HCT116 (cell line): ENCODE measurements at regions not wholly inside any gene's neighbourhood (a gene's known extent, or its start where the extent isn't known, plus 50 kb on each side); places are given as distances from the start of the nearest gene placed in this dataset.

Source experiments
- ATAC-seq: fragments of 200-7000 bp; cut with Tn5 transposase; 2 replicates; pipeline ENCODE4 v1.9.1; 2020; ENCODE audit warnings: mild to moderate bottlenecking, moderate library complexity
- BruUV-seq: library from RNA; stranded (reverse); fragments of 400-500 nt; replicated peaks from 2 replicates; lab custom pipeline; 2021; lab: Mats Ljungman, UMichigan
- CTCF ChIA-PET: fragments of 300-600 bp; sonication (Branson Sonifier 250); formaldehyde crosslinking; loops from one replicate; lab custom pipeline; 2021; ENCODE audit warnings: antibody characterized with exemption; lab: Charles Lee
- POLR2A ChIA-PET: fragments of 300-600, 350-600 bp; sonication (Branson Sonifier 250); formaldehyde crosslinking; loops from one replicate; lab custom pipeline; 2021; ENCODE audit warnings: antibody characterized with exemption; lab: Charles Lee
- RAD21 ChIA-PET, 2 experiments: fragments of 300-600 bp; sonication (Branson Sonifier 250); formaldehyde crosslinking; loops; one replicate each; lab custom pipeline; 2023; ENCODE audit warnings: low total read pairs in 2 of 2; ENCODE audit not compliant: uncharacterized antibody in 2 of 2, unreplicated experiment in 2 of 2, low non-redundant PET in 1 of 2; lab: Charles Lee
- DNase-seq: peaks from one replicate; pipeline ENCODE4 v3.0.0-alpha.2; 2010; ENCODE audit warnings: low read depth, low spot score
- H2AFZ ChIP-seq: fragments of 200-600 bp; shearing (Covaris generic), sonication (generic); 2 replicates; pipeline ENCODE4 v1.6.1; 2017; ENCODE audit warnings: low read depth, mixed run types, mixed read lengths, antibody characterized with exemption, low read length; ENCODE audit not compliant: poor library complexity, severe bottlenecking
- H3K27ac ChIP-seq: 2 replicates; pipeline ENCODE4 v1.5.1; 2012; ENCODE audit warnings: low read depth, low read length
- H3K27me3 ChIP-seq: fragments of 200-600 bp; sonication (generic); 2 replicates; pipeline ENCODE4 v1.6.1; 2016; ENCODE audit warnings: mixed run types, low read length, mixed read lengths; ENCODE audit not compliant: insufficient read depth
- H3K36me3 ChIP-seq, 2 experiments: fragments of 200-500 bp in 1 of 2; fragments of 200-600 bp in 1 of 2; sonication (Bioruptor generic) in 1 of 2; sonication (generic) in 1 of 2; 2 replicates each; pipeline versions ENCODE4 v1.5.1 to v1.6.1; 2014 to 2016; ENCODE audit warnings: low read length in 2 of 2, inconsistent platforms in 1 of 2, mixed read lengths in 1 of 2, mixed run types in 1 of 2; ENCODE audit not compliant: insufficient read depth in 2 of 2, control insufficient read depth in 1 of 2
- H3K4me1 ChIP-seq, 2 experiments: fragments of 200-600 bp in 1 of 2; sonication (generic) in 1 of 2; 2 replicates each; pipeline versions ENCODE4 v1.5.1 to v1.6.1; 2012 to 2017; ENCODE audit warnings: low read length in 2 of 2, inconsistent platforms in 1 of 2, mild to moderate bottlenecking in 1 of 2, mixed read lengths in 1 of 2, mixed run types in 1 of 2, moderate library complexity in 1 of 2; ENCODE audit not compliant: insufficient read depth in 2 of 2, control insufficient read depth in 1 of 2
- H3K4me2 ChIP-seq: fragments of 200-600 bp; sonication (generic); 2 replicates; pipeline ENCODE4 v1.6.1; 2017; ENCODE audit warnings: mixed run types, low read length, mixed read lengths
- H3K4me3 ChIP-seq, 2 experiments: fragments of 200-600 bp in 1 of 2; sonication (generic) in 1 of 2; replicated peaks in 1 of 2; 2 replicates each; pipeline ENCODE4 v1.5.1; 2011 to 2016; ENCODE audit warnings: low read length in 2 of 2, control low read depth in 1 of 2, low read depth in 1 of 2, mild to moderate bottlenecking in 1 of 2, mixed read lengths in 1 of 2, mixed run types in 1 of 2
- H3K79me2 ChIP-seq: fragments of 200-600 bp; sonication (generic); 2 replicates; pipeline ENCODE4 v1.6.1; 2017; ENCODE audit warnings: mild to moderate bottlenecking, mixed run types, low read length, moderate library complexity, mixed read lengths; ENCODE audit not compliant: insufficient read depth
- H3K9ac ChIP-seq: fragments of 200-600 bp; sonication (generic); 2 replicates; pipeline ENCODE4 v1.6.1; 2016; ENCODE audit warnings: low read length, mixed read lengths
- H3K9me2 ChIP-seq: fragments of 200-600 bp; sonication (generic), shearing (Covaris generic); 2 replicates; pipeline ENCODE4 v1.6.1; 2017; ENCODE audit warnings: mixed run types, mild to moderate bottlenecking, moderate library complexity; ENCODE audit not compliant: insufficient read depth
- H3K9me3 ChIP-seq, 2 experiments: fragments of 200-500 bp in 1 of 2; fragments of 200-600 bp in 1 of 2; sonication (Bioruptor generic) in 1 of 2; sonication (generic) in 1 of 2; 2 replicates each; pipeline ENCODE4 v1.6.1; 2014 to 2017; ENCODE audit warnings: low read length in 2 of 2, mixed read lengths in 2 of 2, inconsistent platforms in 1 of 2, low read depth in 1 of 2, mild to moderate bottlenecking in 1 of 2, mixed run types in 1 of 2, moderate library complexity in 1 of 2; ENCODE audit not compliant: control insufficient read depth in 1 of 2, insufficient read depth in 1 of 2
- H4K20me1 ChIP-seq: fragments of 200-600 bp; sonication (generic), shearing (Covaris generic); 2 replicates; pipeline ENCODE4 v1.6.1; 2017; ENCODE audit warnings: mixed run types, mild to moderate bottlenecking, moderate library complexity; ENCODE audit not compliant: insufficient read depth
- CBX3 ChIP-seq: IDR thresholded peaks from 2 replicates; pipeline ENCODE4 v1.6.1; 2012; ENCODE audit warnings: low read depth
- CEBPB ChIP-seq: IDR thresholded peaks from 2 replicates; pipeline ENCODE4 v1.6.1; 2012; ENCODE audit warnings: low read depth
- EGR1 ChIP-seq: IDR thresholded peaks from 2 replicates; pipeline ENCODE4 v1.6.1; 2012; ENCODE audit warnings: low read depth
- ELF1 ChIP-seq: IDR thresholded peaks from 2 replicates; pipeline ENCODE4 v1.6.1; 2012; ENCODE audit warnings: low read depth, borderline replicate concordance
- EZH2 ChIP-seq: fragments of 200-600 bp; sonication (generic); IDR thresholded peaks from 2 replicates; pipeline ENCODE4 v1.6.1; 2017; ENCODE audit warnings: antibody characterized with exemption, mixed run types
- EZH2phosphoT487 ChIP-seq: fragments of 200-600 bp; IDR thresholded peaks from 2 replicates; pipeline ENCODE4 v1.6.1; 2018; ENCODE audit warnings: antibody characterized with exemption, borderline replicate concordance
- FOSL1 ChIP-seq: IDR thresholded peaks from 2 replicates; pipeline ENCODE4 v1.6.1; 2012; ENCODE audit warnings: low read depth
- RAD21 ChIP-seq: IDR thresholded peaks from 2 replicates; pipeline ENCODE4 v1.6.1; 2012; ENCODE audit warnings: low read depth, mild to moderate bottlenecking
- SIN3A ChIP-seq: IDR thresholded peaks from 2 replicates; pipeline ENCODE4 v1.6.1; 2012; ENCODE audit warnings: low read depth
- ZFX ChIP-seq: fragments of 450-650 bp; IDR thresholded peaks from 2 replicates; pipeline ENCODE4 v1.6.1; 2017
- intact Hi-C: fragments of 100-400 bp; cut with micrococcal nuclease; formaldehyde crosslinking; loops from 2 replicates; pipeline ENCODE4 v1.10.0; 2022
- TF ChIP-seq, protein P1 (sequence below), 3 experiments: fragments of 200-600 bp in 1 of 3; sonication (generic) in 1 of 3; IDR thresholded peaks in 2 of 3; conservative IDR thresholded peaks in 1 of 3; 2 replicates each; pipeline ENCODE4 v1.5.1; 2012 to 2017; ENCODE audit warnings: low read depth in 2 of 3, low read length in 2 of 3, antibody characterized with exemption in 1 of 3, borderline replicate concordance in 1 of 3, control low read depth in 1 of 3, mild to moderate bottlenecking in 1 of 3, mixed read lengths in 1 of 3, mixed run types in 1 of 3, moderate library complexity in 1 of 3; ENCODE audit not compliant: insufficient read depth in 1 of 3
- TF ChIP-seq, protein P2 (sequence below): IDR thresholded peaks from 2 replicates; pipeline ENCODE4 v1.6.1; 2012
- TF ChIP-seq, protein P3 (sequence below): IDR thresholded peaks from 2 replicates; pipeline ENCODE4 v1.6.1; 2012

DNA sequence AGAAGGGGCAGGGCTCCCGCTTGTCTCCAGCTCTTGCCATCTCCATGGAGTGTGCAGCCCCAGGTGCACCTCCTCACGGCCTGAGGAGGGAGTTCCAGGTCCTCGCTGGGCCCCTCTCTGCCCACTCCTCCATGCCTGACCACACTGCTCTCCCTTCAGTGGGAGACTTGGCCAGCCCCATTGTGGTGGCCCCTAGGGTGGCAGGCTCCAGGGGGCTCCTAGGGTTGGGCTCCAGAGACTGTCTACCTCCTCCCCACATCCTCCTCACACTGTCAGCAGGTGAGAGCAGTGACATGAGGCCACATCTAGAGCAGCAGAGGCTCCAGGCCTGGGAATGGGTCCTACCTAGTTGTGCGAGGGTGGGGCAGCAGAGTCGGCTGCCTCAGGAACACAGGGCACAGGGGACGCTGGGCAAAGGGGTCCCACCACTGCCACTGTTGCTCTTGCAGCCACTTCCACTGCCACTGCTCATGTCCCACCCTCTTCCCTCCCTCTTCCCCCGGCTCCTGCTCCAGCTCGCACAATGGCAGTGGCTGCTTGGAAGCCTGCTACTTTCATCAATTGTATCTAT lies 514.8 kb downstream of the MRPL39 start:
- Histone ChIP-seq H3K4me3 (no peak overlapping the region), H3K9me2 (no peaks in the 10 kb centered on the region), H3K36me3 (no peaks in the 10 kb centered on the region), H3K4me2 (no peak overlapping the region), H3K27me3 (no peaks in the 10 kb centered on the region), H3K27ac (no peak overlapping the region), H2AFZ (no peak overlapping the region), H3K9ac (no peak overlapping the region), H3K9me3 (peaks cover 0 to 4% of the 10 kb centered on the region in 2 experiments; a peak in 2 of 4 replicates), H4K20me1 (no peaks in the 10 kb centered on the region), H3K4me1 (no peaks in the 10 kb centered on the region), H3K79me2 (no peaks in the 10 kb centered on the region)
- no peak for TF ChIP-seq RAD21
- TF ChIP-seq EGR1: no peak
- TF ChIP-seq CEBPB: no peak
- no peak for TF ChIP-seq ZFX
- TF ChIP-seq EZH2phosphoT487: no peak
- no peak for TF ChIP-seq CBX3
- TF ChIP-seq, protein P1, sequence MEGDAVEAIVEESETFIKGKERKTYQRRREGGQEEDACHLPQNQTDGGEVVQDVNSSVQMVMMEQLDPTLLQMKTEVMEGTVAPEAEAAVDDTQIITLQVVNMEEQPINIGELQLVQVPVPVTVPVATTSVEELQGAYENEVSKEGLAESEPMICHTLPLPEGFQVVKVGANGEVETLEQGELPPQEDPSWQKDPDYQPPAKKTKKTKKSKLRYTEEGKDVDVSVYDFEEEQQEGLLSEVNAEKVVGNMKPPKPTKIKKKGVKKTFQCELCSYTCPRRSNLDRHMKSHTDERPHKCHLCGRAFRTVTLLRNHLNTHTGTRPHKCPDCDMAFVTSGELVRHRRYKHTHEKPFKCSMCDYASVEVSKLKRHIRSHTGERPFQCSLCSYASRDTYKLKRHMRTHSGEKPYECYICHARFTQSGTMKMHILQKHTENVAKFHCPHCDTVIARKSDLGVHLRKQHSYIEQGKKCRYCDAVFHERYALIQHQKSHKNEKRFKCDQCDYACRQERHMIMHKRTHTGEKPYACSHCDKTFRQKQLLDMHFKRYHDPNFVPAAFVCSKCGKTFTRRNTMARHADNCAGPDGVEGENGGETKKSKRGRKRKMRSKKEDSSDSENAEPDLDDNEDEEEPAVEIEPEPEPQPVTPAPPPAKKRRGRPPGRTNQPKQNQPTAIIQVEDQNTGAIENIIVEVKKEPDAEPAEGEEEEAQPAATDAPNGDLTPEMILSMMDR (IDR thresholded peaks at IDR 0.05 in 2 of 3, conservative IDR thresholded peaks at IDR 0.05 in 1 of 3; ENCODE audit: borderline replicate concordance in 1 of 3, insufficient read depth in 1 of 3, low read depth in 2 of 3, low read length in 2 of 3): no peak
- no peak for TF ChIP-seq ELF1
- TF ChIP-seq, protein P2, sequence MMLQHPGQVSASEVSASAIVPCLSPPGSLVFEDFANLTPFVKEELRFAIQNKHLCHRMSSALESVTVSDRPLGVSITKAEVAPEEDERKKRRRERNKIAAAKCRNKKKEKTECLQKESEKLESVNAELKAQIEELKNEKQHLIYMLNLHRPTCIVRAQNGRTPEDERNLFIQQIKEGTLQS: no peak
- TF ChIP-seq EZH2: no peak
- TF ChIP-seq SIN3A: no peak
- no peak for TF ChIP-seq FOSL1
- TF ChIP-seq, protein P3, sequence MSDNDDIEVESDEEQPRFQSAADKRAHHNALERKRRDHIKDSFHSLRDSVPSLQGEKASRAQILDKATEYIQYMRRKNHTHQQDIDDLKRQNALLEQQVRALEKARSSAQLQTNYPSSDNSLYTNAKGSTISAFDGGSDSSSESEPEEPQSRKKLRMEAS: no peak
- no peak for ATAC-seq
- ChIA-PET CTCF (no interaction called here), RAD21 (no interaction called here), POLR2A (no interaction called here)
- BruUV-seq: no TSS peak
- intact Hi-C loops: no loop called here
- no peak for DNase-seq
